Nephron progenitor cell (in vitro differentiated cells): ENCODE measurements at regions not wholly inside any gene's neighbourhood (a gene's known extent, or its start where the extent isn't known, plus 50 kb on each side); places are given as distances from the start of the nearest gene placed in this dataset.

Experiments
- DNase-seq: peaks from one replicate; pipeline ENCODE4 v3.0.0; 2021
- H3K27ac Mint-ChIP-seq: 2 replicates; pipeline ENCODE4 v1.8.0; 2021; ENCODE audit warnings: mild to moderate bottlenecking, moderate library complexity, mixed read lengths
- H3K27me3 Mint-ChIP-seq: 2 replicates; pipeline ENCODE4 v1.8.0; 2021; ENCODE audit warnings: mild to moderate bottlenecking, low read depth, mixed read lengths; ENCODE audit not compliant: poor library complexity
- H3K36me3 Mint-ChIP-seq: 2 replicates; pipeline ENCODE4 v1.8.0; 2021; ENCODE audit warnings: low read depth, mixed read lengths
- H3K4me1 Mint-ChIP-seq: 2 replicates; pipeline ENCODE4 v1.8.0; 2021; ENCODE audit warnings: mixed read lengths
- H3K4me3 Mint-ChIP-seq: 2 replicates; pipeline ENCODE4 v1.8.0; 2021; ENCODE audit warnings: mild to moderate bottlenecking, moderate library complexity, mixed read lengths
- H3K9me3 Mint-ChIP-seq: 2 replicates; pipeline ENCODE4 v1.8.0; 2021; ENCODE audit warnings: mild to moderate bottlenecking, moderate library complexity, mixed read lengths
- CTCF ChIP-seq: fragments of 200-600 bp; sonication (generic); IDR thresholded peaks from 2 replicates; pipeline ENCODE4 v1.5.0; 2021; ENCODE audit warnings: antibody characterized with exemption

DNA sequence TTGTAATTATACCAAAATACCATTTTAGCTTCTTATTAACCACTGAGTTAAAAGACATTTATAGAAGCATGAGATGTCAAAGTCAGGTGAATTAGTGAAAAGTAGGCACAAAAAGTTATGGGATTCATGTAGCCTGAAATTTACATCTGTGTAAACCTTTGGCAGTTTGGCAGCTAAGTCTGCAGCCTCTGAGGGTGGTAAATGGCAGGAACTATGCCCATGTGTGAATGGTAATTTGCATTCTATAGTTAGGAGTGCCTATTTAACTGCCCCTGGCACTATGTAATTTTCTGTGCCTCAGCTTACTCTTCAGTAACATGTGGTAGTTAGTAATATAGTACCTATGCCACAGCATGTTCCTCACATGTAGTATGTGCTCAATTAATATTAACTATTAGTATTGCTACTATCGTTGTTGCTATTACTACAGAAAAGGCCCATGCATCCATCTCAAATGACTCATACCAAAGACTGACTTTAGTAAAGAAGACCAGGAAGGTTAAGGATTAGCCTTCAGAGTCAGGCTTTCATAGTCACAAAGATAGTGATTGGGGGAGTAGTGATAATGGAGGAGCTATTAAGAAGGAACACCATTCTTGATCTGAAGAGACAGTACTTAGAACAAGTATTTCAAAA, 258.7 kb upstream of the BTG1 start:
- Mint-ChIP-seq H3K36me3 (no peaks in the 10 kb centered on the region), H3K27me3 (peaks cover 11% of the 10 kb centered on the region)

DNA sequence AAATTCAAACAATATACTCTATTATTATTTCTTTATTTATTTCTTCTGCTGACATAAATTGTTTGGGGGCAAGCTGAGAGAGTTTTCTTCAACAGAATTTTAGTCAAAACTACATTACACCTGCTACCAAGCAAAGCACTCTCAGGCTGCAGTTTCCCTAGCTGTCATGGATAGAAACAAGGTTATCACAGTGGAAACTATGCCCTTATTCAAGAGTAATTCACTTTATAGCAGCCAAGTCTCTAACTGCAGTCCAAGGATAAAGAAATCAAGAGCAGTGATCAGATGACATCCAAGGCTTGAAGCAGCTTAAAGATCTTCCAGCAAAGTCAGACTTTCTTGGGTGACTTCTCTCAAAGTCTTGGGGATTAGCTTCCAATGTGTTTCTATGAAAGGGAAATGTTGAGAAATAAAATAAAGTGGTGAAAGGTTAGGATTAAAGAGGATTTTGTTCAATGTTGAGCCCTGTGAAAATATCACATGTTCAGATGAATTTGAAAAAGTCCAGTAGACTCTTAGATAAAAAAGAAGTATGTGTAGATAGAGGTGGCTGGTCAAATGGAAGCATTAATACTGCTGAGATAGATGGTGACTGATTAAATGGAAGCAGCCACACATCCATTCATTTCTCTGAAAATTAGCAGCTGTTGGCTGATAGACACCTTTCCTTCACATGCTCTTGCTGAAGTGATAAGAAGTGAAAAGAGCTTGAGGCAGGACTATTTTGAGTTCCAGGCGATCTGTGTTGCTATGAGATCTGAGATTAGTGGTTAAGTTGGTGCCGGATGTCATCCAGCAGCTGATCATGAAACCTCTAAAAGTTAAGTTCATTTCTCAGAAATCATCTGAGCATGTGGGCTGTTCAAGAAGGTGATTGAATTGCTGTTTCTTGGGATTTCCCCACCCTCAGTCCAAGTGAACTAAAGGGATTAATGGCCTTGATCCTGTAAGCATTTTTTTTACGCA, 257.8 kb upstream of the BTG1 start:
- no peak for TF ChIP-seq CTCF
- Mint-ChIP-seq H3K27me3 (peaks cover 11% of the 10 kb centered on the region), H3K27ac (no peak overlapping the region), H3K36me3 (no peaks in the 10 kb centered on the region), H3K4me1 (peaks cover 6% of the 10 kb centered on the region), H3K9me3 (peaks cover 11% of the 10 kb centered on the region), H3K4me3 (no peak overlapping the region)
- DNase-seq: no peak

More for the DNA sequence above, 258.7 kb upstream of the BTG1 start:
- DNase-seq: no peak
- Mint-ChIP-seq H3K9me3 (peaks cover 14% of the 10 kb centered on the region), H3K4me3 (no peak overlapping the region), H3K4me1 (no peaks in the 10 kb centered on the region), H3K27ac (no peak overlapping the region)
- TF ChIP-seq CTCF: no peak

GRCh38 chr12:92402415-92402814, 256.8 kb upstream of the BTG1 start:
- TF ChIP-seq CTCF: no peak
- no peaks in the 10 kb centered on the region for H3K36me3 Mint-ChIP-seq
- H3K27ac Mint-ChIP-seq: no peak overlapping the region
- H3K9me3 Mint-ChIP-seq: peaks cover 7% of the 10 kb centered on the region
- no peak overlapping the region for H3K4me3 Mint-ChIP-seq
- DNase-seq: no peak
- peaks cover 11% of the 10 kb centered on the region for H3K27me3 Mint-ChIP-seq
- H3K4me1 Mint-ChIP-seq: peaks cover 6% of the 10 kb centered on the region

GRCh38 chr12:92400006-92400405, 254.4 kb upstream of the BTG1 start:
- Mint-ChIP-seq H3K9me3 (peaks cover 6% of the 10 kb centered on the region), H3K4me1 (peaks cover 6% of the 10 kb centered on the region), H3K27ac (no peak overlapping the region), H3K36me3 (peaks cover under 1% of the 10 kb centered on the region), H3K4me3 (no peak overlapping the region), H3K27me3 (peaks cover 11% of the 10 kb centered on the region)
- no peak for DNase-seq
- no peak for TF ChIP-seq CTCF

DNA sequence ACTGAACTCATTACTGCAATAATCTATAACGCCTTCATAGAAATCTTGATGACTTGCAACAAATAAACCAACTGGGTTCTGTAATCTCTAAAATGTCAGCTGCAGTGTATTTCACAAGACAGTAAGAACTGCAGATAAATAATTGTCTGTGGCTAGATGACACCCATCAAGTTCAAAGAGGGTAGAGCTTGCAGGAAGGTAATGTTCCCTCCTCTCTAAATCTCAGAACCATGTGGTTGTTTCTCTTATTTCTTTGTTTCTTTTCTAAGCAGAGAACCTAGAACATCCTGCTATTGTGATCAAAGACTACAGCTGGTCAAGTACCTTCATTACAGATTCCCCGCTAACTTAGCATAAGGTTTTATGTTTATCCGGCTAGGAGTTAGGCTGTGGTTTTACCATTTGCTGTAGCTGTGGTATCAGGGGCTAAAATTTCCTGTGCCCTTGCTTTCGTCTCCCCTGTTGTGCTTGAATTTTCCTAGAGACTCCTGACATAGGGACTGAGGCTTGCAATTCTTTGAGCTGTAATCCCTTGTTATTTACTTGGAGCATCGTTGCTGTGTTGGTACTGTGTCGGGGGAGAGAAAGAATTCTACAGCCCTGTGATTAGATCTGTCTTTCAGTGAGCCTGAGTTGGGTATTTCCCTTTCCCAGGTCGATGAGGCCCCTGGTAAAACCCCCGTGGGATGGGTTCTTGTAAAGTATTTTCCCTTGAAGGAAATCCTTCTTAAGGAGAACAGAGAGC, 253.1 kb upstream of the BTG1 start:
- TF ChIP-seq CTCF: no peak
- H3K27me3 Mint-ChIP-seq: peaks cover 11% of the 10 kb centered on the region
- H3K4me3 Mint-ChIP-seq: no peak overlapping the region
- peaks cover 9% of the 10 kb centered on the region for H3K36me3 Mint-ChIP-seq
- H3K9me3 Mint-ChIP-seq: peaks cover 19% of the 10 kb centered on the region
- no peak for DNase-seq
- peaks cover 6% of the 10 kb centered on the region for H3K4me1 Mint-ChIP-seq
- peak overlapping the region; percentile 34 for H3K27ac Mint-ChIP-seq
